Cardiac muscle cell (in vitro differentiated cells and primary cell): ENCODE measurements at regions not wholly inside any gene's neighbourhood (a gene's known extent, or its start where the extent isn't known, plus 50 kb on each side); places are given as distances from the start of the nearest gene placed in this dataset.
A peak's percentile ranks its signal among the peaks of the same experiment; 100 is the strongest.

Source experiments
- DNase-seq, 2 donors: peaks; one replicate each; pipeline versions ENCODE4 v3.0.0 to v3.0.0-alpha.2; 2010 to 2017; ENCODE audit warnings: low read depth in 1 of 2, low spot score in 1 of 2
- H3K27ac ChIP-seq: fragments of 200-600 bp; sonication (generic); 2 replicates; pipeline ENCODE4 v1.5.1; 2016
- H3K27me3 ChIP-seq: fragments of 200-600 bp; sonication (generic); 2 replicates; pipeline ENCODE4 v1.6.0; 2016; ENCODE audit warnings: control low read depth
- H3K36me3 ChIP-seq: fragments of 200-600 bp; sonication (generic); 2 replicates; pipeline ENCODE4 v1.5.1; 2016; ENCODE audit warnings: control low read depth
- H3K4me1 ChIP-seq: fragments of 200-600 bp; sonication (generic); 2 replicates; pipeline ENCODE4 v1.8.1; 2017; ENCODE audit warnings: low read depth, mild to moderate bottlenecking, mixed run types
- H3K4me3 ChIP-seq: fragments of 200-600 bp; sonication (generic); 2 replicates; pipeline ENCODE4 v1.5.1; 2016; ENCODE audit warnings: mild to moderate bottlenecking
- H3K9me3 ChIP-seq: fragments of 200-600 bp; sonication (generic); 2 replicates; pipeline ENCODE4 v1.5.1; 2017; ENCODE audit warnings: low read depth, mild to moderate bottlenecking, control low read depth
- TF ChIP-seq, protein P1 (sequence below): IDR thresholded peaks from 2 replicates; pipeline ENCODE4 v1.5.1; 2012; ENCODE audit warnings: low read depth, mild to moderate bottlenecking, low read length

DNA sequence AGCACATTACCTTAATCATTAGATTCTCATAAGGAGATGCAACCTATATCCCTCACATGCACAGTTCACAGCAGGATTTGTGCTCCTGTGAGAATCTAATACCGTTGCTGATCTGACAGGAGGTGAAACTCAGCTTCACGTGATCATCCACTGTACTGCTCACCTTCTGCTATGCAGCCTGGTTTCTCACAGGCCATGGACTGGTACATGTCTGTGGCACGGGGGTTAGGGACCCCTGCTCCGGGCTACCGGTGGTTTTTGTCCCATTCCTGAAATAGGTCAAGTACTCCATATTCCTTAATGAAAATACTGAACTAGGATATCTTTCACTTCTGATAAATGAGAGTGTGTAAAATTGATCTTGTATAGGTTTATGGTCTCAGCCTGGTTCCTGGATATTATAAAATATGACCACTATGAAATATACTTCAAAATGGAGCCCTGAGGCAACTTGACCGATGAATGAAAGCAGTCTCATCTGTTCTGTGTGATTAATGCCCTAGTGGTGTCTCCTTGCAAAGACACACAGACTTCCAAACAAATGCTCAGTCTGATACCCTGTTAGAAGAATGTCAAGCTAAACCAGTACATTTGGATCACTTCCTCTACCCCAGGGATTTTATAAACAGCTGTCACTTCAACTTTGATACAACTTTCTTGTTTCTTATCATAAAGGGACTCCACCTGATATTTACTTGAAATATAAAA is 492.9 kb upstream of the ANO3 start:
- H3K36me3 ChIP-seq: no peaks in the 10 kb centered on the region
- H3K27ac ChIP-seq: no peak overlapping the region
- no peaks in the 10 kb centered on the region for H3K27me3 ChIP-seq
- no peak overlapping the region for H3K4me3 ChIP-seq
- DNase-seq: no peak
- H3K9me3 ChIP-seq: no peaks in the 10 kb centered on the region
- TF ChIP-seq, protein P1, sequence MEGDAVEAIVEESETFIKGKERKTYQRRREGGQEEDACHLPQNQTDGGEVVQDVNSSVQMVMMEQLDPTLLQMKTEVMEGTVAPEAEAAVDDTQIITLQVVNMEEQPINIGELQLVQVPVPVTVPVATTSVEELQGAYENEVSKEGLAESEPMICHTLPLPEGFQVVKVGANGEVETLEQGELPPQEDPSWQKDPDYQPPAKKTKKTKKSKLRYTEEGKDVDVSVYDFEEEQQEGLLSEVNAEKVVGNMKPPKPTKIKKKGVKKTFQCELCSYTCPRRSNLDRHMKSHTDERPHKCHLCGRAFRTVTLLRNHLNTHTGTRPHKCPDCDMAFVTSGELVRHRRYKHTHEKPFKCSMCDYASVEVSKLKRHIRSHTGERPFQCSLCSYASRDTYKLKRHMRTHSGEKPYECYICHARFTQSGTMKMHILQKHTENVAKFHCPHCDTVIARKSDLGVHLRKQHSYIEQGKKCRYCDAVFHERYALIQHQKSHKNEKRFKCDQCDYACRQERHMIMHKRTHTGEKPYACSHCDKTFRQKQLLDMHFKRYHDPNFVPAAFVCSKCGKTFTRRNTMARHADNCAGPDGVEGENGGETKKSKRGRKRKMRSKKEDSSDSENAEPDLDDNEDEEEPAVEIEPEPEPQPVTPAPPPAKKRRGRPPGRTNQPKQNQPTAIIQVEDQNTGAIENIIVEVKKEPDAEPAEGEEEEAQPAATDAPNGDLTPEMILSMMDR: no peak
- H3K4me1 ChIP-seq: no peaks in the 10 kb centered on the region

DNA sequence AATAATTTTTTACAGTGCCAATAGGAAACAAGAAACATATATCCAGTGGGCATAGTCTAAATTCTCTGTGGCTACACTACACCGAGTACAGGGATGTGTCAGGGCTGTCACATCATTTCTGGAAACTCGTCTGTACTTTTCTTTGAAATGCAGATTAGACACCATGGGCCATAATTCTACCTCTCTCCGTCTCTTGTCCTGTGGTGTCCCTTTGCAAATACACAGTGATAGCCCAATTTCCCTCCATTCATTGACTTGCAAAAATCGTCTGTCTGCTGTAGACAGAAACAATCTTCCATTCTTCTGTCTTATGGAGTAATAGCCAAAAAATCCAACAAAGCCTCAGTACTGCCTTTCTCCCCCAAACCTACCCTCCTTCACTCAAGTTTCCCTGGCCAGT is 487.1 kb upstream of the ANO3 start:
- Histone ChIP-seq H3K36me3 (no peaks in the 10 kb centered on the region), H3K27me3 (no peaks in the 10 kb centered on the region), H3K9me3 (no peaks in the 10 kb centered on the region), H3K4me3 (no peak overlapping the region), H3K4me1 (no peaks in the 10 kb centered on the region), H3K27ac (no peak overlapping the region)
- DNase-seq: no peak
- TF ChIP-seq, protein P1: no peak

DNA sequence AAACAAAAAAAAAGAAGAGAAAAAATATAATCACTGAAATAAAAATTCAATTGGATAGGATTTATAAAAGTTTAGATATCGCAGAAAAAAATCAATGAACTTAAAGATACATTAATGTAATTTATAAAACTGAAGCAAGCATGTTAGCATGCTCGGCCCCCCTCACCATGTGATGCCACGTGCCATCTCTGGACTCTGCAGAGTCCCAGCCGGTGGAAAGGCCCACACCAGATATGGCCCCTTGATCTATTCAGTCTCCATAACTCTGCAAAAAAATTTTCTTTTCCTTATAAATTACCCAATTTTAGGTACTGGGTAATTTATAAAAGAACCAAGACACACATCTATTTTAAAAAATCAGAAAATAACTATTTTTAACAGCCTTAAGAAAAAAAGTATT is 476.0 kb upstream of the ANO3 start:
- H3K27ac ChIP-seq: no peak overlapping the region
- no peaks in the 10 kb centered on the region for H3K36me3 ChIP-seq

DNA sequence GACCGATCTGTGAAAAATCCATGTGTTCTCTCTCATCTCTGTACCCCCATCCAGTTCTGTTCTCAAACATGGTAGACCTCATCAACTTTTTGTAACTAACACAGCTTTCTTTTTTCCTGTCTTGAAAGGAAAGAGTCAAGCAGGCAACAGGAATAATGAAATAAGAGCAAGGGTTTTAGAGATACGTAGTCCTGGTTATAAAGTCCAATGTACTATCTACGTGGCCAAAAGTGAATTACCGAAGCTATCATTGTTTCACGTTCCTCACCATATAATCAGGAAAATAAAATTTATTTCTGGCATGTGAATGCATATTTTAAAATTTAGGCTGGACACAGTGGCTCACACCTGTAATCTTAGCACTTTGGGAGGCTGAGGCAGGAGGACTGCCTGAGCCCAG is 472.2 kb upstream of the ANO3 start:
- no peak for DNase-seq
- Histone ChIP-seq H3K36me3 (no peaks in the 10 kb centered on the region), H3K4me1 (peaks cover 6% of the 10 kb centered on the region), H3K27ac (no peak overlapping the region), H3K4me3 (no peak overlapping the region), H3K9me3 (no peaks in the 10 kb centered on the region), H3K27me3 (no peaks in the 10 kb centered on the region)
- TF ChIP-seq, protein P1: no peak

More for the DNA sequence above, 476.0 kb upstream of the ANO3 start:
- Histone ChIP-seq H3K4me1 (peaks cover 2% of the 10 kb centered on the region), H3K27me3 (no peaks in the 10 kb centered on the region), H3K9me3 (no peaks in the 10 kb centered on the region), H3K4me3 (no peak overlapping the region)
- no peak for DNase-seq
- TF ChIP-seq, protein P1: no peak

DNA sequence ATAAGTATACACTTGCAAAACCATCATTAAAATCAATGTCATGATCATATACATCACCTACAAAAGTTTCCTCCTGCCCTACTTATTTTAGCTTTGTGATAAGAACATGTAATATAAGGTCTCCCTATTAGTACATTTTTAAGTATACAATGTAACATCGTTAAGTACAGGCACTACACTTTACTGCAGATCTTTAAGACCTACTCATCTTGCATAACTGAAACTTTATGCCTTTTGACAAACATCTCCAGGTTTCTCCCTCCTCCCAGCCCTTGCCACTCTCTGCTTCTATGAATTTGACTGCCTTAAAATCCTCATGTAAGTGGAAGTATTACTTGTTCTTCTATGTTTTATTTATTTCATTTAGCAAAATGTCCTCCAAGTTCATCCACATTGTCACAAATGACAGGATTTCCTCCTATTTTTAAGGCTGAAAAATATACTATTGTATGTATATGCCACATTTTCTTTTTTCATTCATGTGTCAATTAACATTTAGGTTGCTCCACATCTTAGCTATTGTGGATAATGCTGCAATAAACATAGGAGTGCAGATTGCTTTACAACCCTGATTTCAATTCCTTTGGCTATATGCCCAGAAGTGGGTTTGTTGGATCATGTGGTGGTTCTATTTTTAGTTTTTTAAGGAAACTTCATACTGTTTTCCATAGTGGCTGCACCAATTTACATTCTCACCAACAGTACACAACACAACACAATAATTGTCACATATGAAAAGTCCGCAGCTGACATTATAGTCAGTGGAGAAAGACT is 471.1 kb upstream of the ANO3 start:
- DNase-seq: peak; percentile 49 to 54
- peaks cover 6% of the 10 kb centered on the region for H3K4me1 ChIP-seq
- H3K27ac ChIP-seq: no peak overlapping the region
- no peaks in the 10 kb centered on the region for H3K9me3 ChIP-seq
- no peaks in the 10 kb centered on the region for H3K36me3 ChIP-seq
- no peak overlapping the region for H3K4me3 ChIP-seq
- TF ChIP-seq, protein P1: no peak
- no peaks in the 10 kb centered on the region for H3K27me3 ChIP-seq
